Karpas-422 (cell line): ENCODE measurements at regions not wholly inside any gene's neighbourhood (a gene's known extent, or its start where the extent isn't known, plus 50 kb on each side); places are given as distances from the start of the nearest gene placed in this dataset.
"Not testable (repeated sequence)": the region's sequence is repeated elsewhere in the genome, so short reads cannot be mapped to it uniquely, and the experiment has no call there.

ENCODE experiments used
- DNase-seq: peaks from one replicate; pipeline ENCODE4 v3.0.0-alpha.2; 2015
- H2AFZ ChIP-seq: fragments of 200-600 bp; sonication (generic); 2 replicates; pipeline ENCODE4 v1.6.1; 2014; ENCODE audit warnings: antibody characterized with exemption, low read length, mixed read lengths
- H3K27ac ChIP-seq: fragments of 200-600 bp; sonication (generic); 2 replicates; pipeline ENCODE4 v1.5.1; 2014; ENCODE audit warnings: mild to moderate bottlenecking, low read length, moderate library complexity
- H3K27me3 ChIP-seq: fragments of 200-600 bp; sonication (generic); 2 replicates; pipeline ENCODE4 v1.6.1; 2014; ENCODE audit warnings: low read length, mixed read lengths
- H3K36me3 ChIP-seq: fragments of 200-600 bp; sonication (generic); 2 replicates; pipeline ENCODE4 v1.6.1; 2014; ENCODE audit warnings: low read length, mixed read lengths; ENCODE audit not compliant: insufficient read depth
- H3K4me1 ChIP-seq: fragments of 200-600 bp; sonication (generic); 2 replicates; pipeline ENCODE4 v1.6.1; 2014; ENCODE audit warnings: mild to moderate bottlenecking, low read length, mixed read lengths
- H3K4me2 ChIP-seq: fragments of 200-600 bp; sonication (generic); 2 replicates; pipeline ENCODE4 v1.6.1; 2014; ENCODE audit warnings: low read length, low read depth, mild to moderate bottlenecking; ENCODE audit not compliant: poor library complexity, severe bottlenecking
- H3K4me3 ChIP-seq: fragments of 200-600 bp; sonication (generic); 2 replicates; pipeline ENCODE4 v1.5.1; 2014; ENCODE audit warnings: mild to moderate bottlenecking, antibody characterized with exemption, low read length, mixed read lengths
- H3K79me2 ChIP-seq: fragments of 200-600 bp; sonication (generic); 2 replicates; pipeline ENCODE4 v1.6.1; 2014; ENCODE audit warnings: mild to moderate bottlenecking, low read length, mixed read lengths
- H3K9ac ChIP-seq: fragments of 200-600 bp; sonication (generic); 2 replicates; pipeline ENCODE4 v1.6.0; 2014; ENCODE audit warnings: low read length
- H3K9me2 ChIP-seq: fragments of 200-600 bp; sonication (generic), shearing (Covaris generic); replicated peaks from 2 replicates; pipeline ENCODE4 v1.6.0; 2014; ENCODE audit warnings: mild to moderate bottlenecking, low read length, moderate library complexity; ENCODE audit not compliant: insufficient read depth
- H3K9me3 ChIP-seq: fragments of 300-700, 200-600 bp; sonication (generic); 2 replicates; pipeline ENCODE4 v1.6.1; 2014; ENCODE audit warnings: low read length, mixed read lengths
- H4K20me1 ChIP-seq: fragments of 200-600 bp; sonication (generic); 2 replicates; pipeline ENCODE4 v1.6.1; 2014; ENCODE audit warnings: mild to moderate bottlenecking, antibody characterized with exemption, low read length, low read depth; ENCODE audit not compliant: insufficient read depth

GRCh38 chr4:123530357-123530756 lies 133.8 kb downstream of the SPRY1 start:
- Histone ChIP-seq H3K4me3 (no peak overlapping the region), H3K4me2 (no peak overlapping the region), H3K27ac (no peak overlapping the region), H3K27me3 (no peaks in the 10 kb centered on the region), H3K9me2 (no peaks in the 10 kb centered on the region), H3K4me1 (no peaks in the 10 kb centered on the region), H2AFZ (no peak overlapping the region), H3K9me3 (no peaks in the 10 kb centered on the region), H3K9ac (no peak overlapping the region), H3K79me2 (no peaks in the 10 kb centered on the region), H4K20me1 (no peaks in the 10 kb centered on the region), H3K36me3 (no peaks in the 10 kb centered on the region)
- DNase-seq = no peak

GRCh38 chr4:123535037-123535748 lies 138.6 kb downstream of the SPRY1 start:
- Histone ChIP-seq H3K4me2 (no peak overlapping the region), H3K9me3 (no peaks in the 10 kb centered on the region), H3K9ac (no peak overlapping the region), H2AFZ (no peak overlapping the region), H3K9me2 (no peaks in the 10 kb centered on the region), H3K36me3 (no peaks in the 10 kb centered on the region), H3K4me1 (no peaks in the 10 kb centered on the region), H3K79me2 (no peaks in the 10 kb centered on the region), H4K20me1 (no peaks in the 10 kb centered on the region), H3K27ac (no peak overlapping the region), H3K4me3 (no peak overlapping the region), H3K27me3 (no peaks in the 10 kb centered on the region)
- no peak for DNase-seq

GRCh38 chr4:123536225-123536624 lies 139.6 kb downstream of the SPRY1 start:
- H3K27ac ChIP-seq = no peak overlapping the region
- no peak overlapping the region for H2AFZ ChIP-seq
- H3K9me2 ChIP-seq = no peaks in the 10 kb centered on the region
- no peaks in the 10 kb centered on the region for H3K36me3 ChIP-seq
- no peaks in the 10 kb centered on the region for H3K79me2 ChIP-seq
- H3K4me1 ChIP-seq = no peaks in the 10 kb centered on the region
- H4K20me1 ChIP-seq = no peaks in the 10 kb centered on the region
- no peaks in the 10 kb centered on the region for H3K27me3 ChIP-seq
- no peak overlapping the region for H3K4me2 ChIP-seq
- H3K9ac ChIP-seq = no peak overlapping the region
- no peak overlapping the region for H3K4me3 ChIP-seq
- no peaks in the 10 kb centered on the region for H3K9me3 ChIP-seq
- no peak for DNase-seq

- H2AFZ ChIP-seq, DNase-seq, H3K9ac ChIP-seq, H3K36me3 ChIP-seq, H3K27me3 ChIP-seq, H4K20me1 ChIP-seq, H3K4me1 ChIP-seq, H3K27ac ChIP-seq, H3K4me2 ChIP-seq, H3K4me3 ChIP-seq, H3K79me2 ChIP-seq, H3K9me2 ChIP-seq, H3K9me3 ChIP-seq: not testable (repeated sequence)
Measured at GRCh38 chr4:123537906-123538402, 141.4 kb downstream of the SPRY1 start.

GRCh38 chr4:123545667-123546572 lies 149.3 kb downstream of the SPRY1 start:
- no peak overlapping the region for H3K9ac ChIP-seq

GRCh38 chr4:123546573-123547060 lies 150.0 kb downstream of the SPRY1 start:
- Histone ChIP-seq H3K27ac (no peak overlapping the region), H4K20me1 (no peaks in the 10 kb centered on the region), H3K4me3 (no peak overlapping the region), H3K79me2 (no peaks in the 10 kb centered on the region), H3K9ac (no peak overlapping the region), H2AFZ (no peak overlapping the region), H3K36me3 (no peaks in the 10 kb centered on the region), H3K27me3 (no peaks in the 10 kb centered on the region), H3K9me2 (no peaks in the 10 kb centered on the region), H3K9me3 (no peaks in the 10 kb centered on the region), H3K4me2 (no peak overlapping the region), H3K4me1 (no peaks in the 10 kb centered on the region)
- DNase-seq = no peak

More at GRCh38 chr4:123545667-123546572, 149.3 kb downstream of the SPRY1 start:
- H3K9me2 ChIP-seq = no peaks in the 10 kb centered on the region
- no peaks in the 10 kb centered on the region for H3K36me3 ChIP-seq
- DNase-seq = no peak
- H3K27me3 ChIP-seq = no peaks in the 10 kb centered on the region
- no peaks in the 10 kb centered on the region for H3K79me2 ChIP-seq
- H3K9me3 ChIP-seq = no peaks in the 10 kb centered on the region
- H3K4me3 ChIP-seq = no peak overlapping the region
- no peak overlapping the region for H3K4me2 ChIP-seq
- no peaks in the 10 kb centered on the region for H4K20me1 ChIP-seq
- no peak overlapping the region for H3K27ac ChIP-seq
- no peak overlapping the region for H2AFZ ChIP-seq
- H3K4me1 ChIP-seq = no peaks in the 10 kb centered on the region

GRCh38 chr4:123547216-123548165 lies 150.9 kb downstream of the SPRY1 start:
- H3K79me2 ChIP-seq = no peaks in the 10 kb centered on the region
- no peaks in the 10 kb centered on the region for H3K36me3 ChIP-seq
- no peaks in the 10 kb centered on the region for H3K27me3 ChIP-seq
- H4K20me1 ChIP-seq = no peaks in the 10 kb centered on the region
- no peak overlapping the region for H3K4me3 ChIP-seq
- no peaks in the 10 kb centered on the region for H3K4me1 ChIP-seq
- no peak overlapping the region for H3K4me2 ChIP-seq
- no peak overlapping the region for H3K9ac ChIP-seq
- no peak overlapping the region for H2AFZ ChIP-seq
- H3K27ac ChIP-seq = no peak overlapping the region
- no peaks in the 10 kb centered on the region for H3K9me3 ChIP-seq
- no peak for DNase-seq
- no peaks in the 10 kb centered on the region for H3K9me2 ChIP-seq
